ENCODE measurements at regions not wholly inside any gene's neighbourhood (a gene's known extent, or its start where the extent isn't known, plus 50 kb on each side); places are given as distances from the start of the nearest gene placed in this dataset.

DNA sequence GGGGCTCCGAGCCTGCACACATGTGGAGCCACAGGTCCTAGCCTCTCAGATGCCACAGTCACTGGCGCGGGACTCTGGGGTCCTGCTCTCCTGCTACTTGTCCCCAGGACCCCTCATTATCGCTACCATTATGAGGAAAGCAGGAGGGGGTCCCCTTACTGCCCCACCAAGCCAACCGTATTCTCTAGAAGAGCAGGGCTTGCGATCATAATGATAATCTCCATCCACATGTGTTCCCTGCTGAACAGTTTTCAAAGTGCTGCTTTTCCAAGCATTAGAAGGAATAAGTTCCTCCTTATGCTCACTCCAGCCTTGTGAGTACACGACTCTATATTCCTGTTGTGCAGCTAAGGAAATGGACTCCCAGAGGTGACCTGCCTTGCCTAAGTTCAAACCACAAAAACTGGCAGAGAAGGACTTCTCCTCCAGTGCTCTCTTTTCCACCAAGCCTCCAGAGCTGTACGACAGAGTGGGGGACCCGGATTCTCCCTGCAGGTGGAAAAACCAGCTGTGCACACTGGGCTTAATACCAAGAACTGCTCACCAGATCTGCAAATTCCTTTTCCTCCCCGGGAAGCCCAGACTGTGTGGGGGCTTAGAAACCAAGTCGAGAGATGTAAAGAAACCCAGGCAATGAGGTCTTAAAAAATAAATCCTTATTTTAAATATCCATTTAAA lies 92.8 kb upstream of the DRD2 start:
- no peaks in the 10 kb centered on the region for H3F3A ChIP-seq (ENCODE audit: control insufficient read depth, insufficient read depth)
- no peaks in the 10 kb centered on the region for H3K9me2 ChIP-seq (replicated peaks; ENCODE audit: control insufficient read depth, low read length)
- TF ChIP-seq CTCF (IDR thresholded peaks at IDR 0.05; ENCODE audit: low read depth, low read length, poor library complexity, severe bottlenecking) = no peak
- no peak for TF ChIP-seq EZH2phosphoT487 (IDR thresholded peaks at IDR 0.05; ENCODE audit: borderline replicate concordance, low read length)
- no peaks in the 10 kb centered on the region for H3K36me3 ChIP-seq (ENCODE audit: control insufficient read depth, low read length)
- H3K27me3 ChIP-seq (ENCODE audit: control insufficient read depth, low read length) = peaks cover 2% of the 10 kb centered on the region; the same call in 1 of the 2 replicates
- H3K4me2 ChIP-seq (ENCODE audit: low read length) = no peak overlapping the region
- H3K9me3 ChIP-seq (ENCODE audit: control insufficient read depth, insufficient read depth, low read length) = no peaks in the 10 kb centered on the region
- no peaks in the 10 kb centered on the region for H3K4me1 ChIP-seq (ENCODE audit: control insufficient read depth, low read length)
- no peaks in the 10 kb centered on the region for H3K79me2 ChIP-seq (ENCODE audit: control insufficient read depth, low read length)
- H3K27ac ChIP-seq (ENCODE audit: low read depth, low read length) = no peak overlapping the region
- no peak overlapping the region for H3K4me3 ChIP-seq (ENCODE audit: low read length)
- H4K20me1 ChIP-seq (ENCODE audit: control insufficient read depth, insufficient read depth, low read depth, low read length) = no peaks in the 10 kb centered on the region

DNA sequence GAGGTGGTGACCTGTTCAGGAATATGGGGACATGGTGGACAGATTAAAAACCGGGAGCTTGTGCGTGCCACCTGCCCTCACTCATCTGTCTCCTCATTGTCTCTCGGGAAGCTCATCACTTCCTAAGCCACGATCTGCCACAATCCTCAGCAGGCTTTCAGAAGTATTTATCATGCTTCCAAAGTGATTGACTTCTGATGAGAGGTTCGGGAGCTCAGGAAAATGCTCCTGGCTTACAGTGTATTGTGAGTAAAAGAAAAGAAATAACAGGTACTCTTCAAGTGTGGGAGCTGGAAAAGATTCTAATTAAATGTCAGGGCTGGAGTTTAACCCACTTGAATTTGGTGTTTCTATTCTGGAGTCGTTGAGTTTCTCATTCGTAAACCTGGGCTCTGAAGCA lies 91.9 kb upstream of the DRD2 start:
- Histone ChIP-seq H3K9me2 (replicated peaks; ENCODE audit: control insufficient read depth, low read length) (no peaks in the 10 kb centered on the region), H3K36me3 (ENCODE audit: control insufficient read depth, low read length) (no peaks in the 10 kb centered on the region), H3K27me3 (ENCODE audit: control insufficient read depth, low read length) (peaks cover 2% of the 10 kb centered on the region; the same call in 1 of the 2 replicates), H3K79me2 (ENCODE audit: control insufficient read depth, low read length) (no peaks in the 10 kb centered on the region), H3F3A (ENCODE audit: control insufficient read depth, insufficient read depth) (no peaks in the 10 kb centered on the region), H3K9me3 (ENCODE audit: control insufficient read depth, insufficient read depth, low read length) (no peaks in the 10 kb centered on the region), H3K27ac (ENCODE audit: low read depth, low read length) (no peak overlapping the region), H3K4me2 (ENCODE audit: low read length) (no peak overlapping the region), H4K20me1 (ENCODE audit: control insufficient read depth, insufficient read depth, low read depth, low read length) (no peaks in the 10 kb centered on the region), H3K4me1 (ENCODE audit: control insufficient read depth, low read length) (no peaks in the 10 kb centered on the region), H3K4me3 (ENCODE audit: low read length) (no peak overlapping the region)
- TF ChIP-seq EZH2phosphoT487 (IDR thresholded peaks at IDR 0.05; ENCODE audit: borderline replicate concordance, low read length) (no peak), CTCF (IDR thresholded peaks at IDR 0.05; ENCODE audit: low read depth, low read length, poor library complexity, severe bottlenecking) (no peak)

GRCh38 chr11:113564527-113565130 lies 89.4 kb upstream of the DRD2 start:
- Histone ChIP-seq H3K4me2 (ENCODE audit: low read length) (no peak overlapping the region), H3K27ac (ENCODE audit: low read depth, low read length) (no peak overlapping the region), H3F3A (ENCODE audit: control insufficient read depth, insufficient read depth) (no peaks in the 10 kb centered on the region), H3K27me3 (ENCODE audit: control insufficient read depth, low read length) (peaks cover 2% of the 10 kb centered on the region; the same call in 1 of the 2 replicates), H3K9me2 (replicated peaks; ENCODE audit: control insufficient read depth, low read length) (no peaks in the 10 kb centered on the region), H3K4me3 (ENCODE audit: low read length) (no peak overlapping the region), H4K20me1 (ENCODE audit: control insufficient read depth, insufficient read depth, low read depth, low read length) (no peaks in the 10 kb centered on the region), H3K4me1 (ENCODE audit: control insufficient read depth, low read length) (no peaks in the 10 kb centered on the region), H3K79me2 (ENCODE audit: control insufficient read depth, low read length) (no peaks in the 10 kb centered on the region), H3K36me3 (ENCODE audit: control insufficient read depth, low read length) (no peaks in the 10 kb centered on the region), H3K9me3 (ENCODE audit: control insufficient read depth, insufficient read depth, low read length) (no peaks in the 10 kb centered on the region)
- TF ChIP-seq EZH2phosphoT487 (IDR thresholded peaks at IDR 0.05; ENCODE audit: borderline replicate concordance, low read length) (no peak), CTCF (IDR thresholded peaks at IDR 0.05; ENCODE audit: low read depth, low read length, poor library complexity, severe bottlenecking) (no peak)
